ENCODE measurements at regions not wholly inside any gene's neighbourhood (a gene's known extent, or its start where the extent isn't known, plus 50 kb on each side); places are given as distances from the start of the nearest gene placed in this dataset.

DNA sequence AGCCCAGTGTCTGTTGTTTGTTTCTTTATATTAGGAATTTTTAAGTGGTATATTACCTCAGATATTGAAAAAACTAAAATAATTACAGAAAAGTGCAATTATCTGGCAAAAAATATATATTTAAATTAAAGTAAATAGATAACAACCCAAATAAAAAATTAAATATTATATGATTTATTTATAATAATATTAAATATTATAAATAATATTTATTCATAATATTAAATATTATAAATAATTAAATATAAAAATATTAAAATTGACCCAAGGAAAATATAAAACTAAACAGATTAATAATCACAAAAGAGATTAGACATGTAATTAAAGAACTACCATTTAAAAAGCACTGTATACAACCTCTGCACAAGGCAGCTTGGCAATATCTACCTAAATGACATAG is 331.9 kb upstream of the POGK start:
- no peak overlapping the region for H3K4me3 ChIP-seq (ENCODE audit: low read depth, low read length)
- TF ChIP-seq CTCF (IDR thresholded peaks at IDR 0.05; ENCODE audit: insufficient read depth, low read length), result no peak
- DNase-seq (ENCODE audit: low read depth), result no peak

DNA sequence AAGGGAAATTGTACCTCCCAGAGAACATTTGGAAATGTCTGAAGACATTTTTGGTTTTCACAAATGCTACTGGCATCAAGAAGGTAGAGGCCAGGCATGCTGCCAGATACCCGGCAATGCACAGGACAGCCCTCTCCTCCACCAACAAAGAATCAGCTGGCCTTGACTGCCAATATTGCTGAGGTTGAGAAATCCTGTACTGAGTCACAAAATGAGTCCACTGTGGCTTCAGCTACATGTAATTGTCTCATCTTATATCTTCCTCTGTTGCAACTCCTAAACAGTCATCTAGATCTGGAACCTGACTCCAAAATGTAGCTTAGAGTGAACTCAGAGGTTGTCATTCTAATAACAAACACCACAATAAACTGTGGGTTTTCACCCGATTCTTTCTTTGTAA is 327.5 kb upstream of the POGK start:
- DNase-seq (ENCODE audit: low read depth), result no peak
- TF ChIP-seq CTCF (IDR thresholded peaks at IDR 0.05; ENCODE audit: insufficient read depth, low read length), result no peak
- no peak overlapping the region for H3K4me3 ChIP-seq (ENCODE audit: low read depth, low read length)

- no peak overlapping the region for H3K4me3 ChIP-seq (ENCODE audit: low read depth, low read length)
- no peak for TF ChIP-seq CTCF (IDR thresholded peaks at IDR 0.05; ENCODE audit: insufficient read depth, low read length)
- DNase-seq (ENCODE audit: low read depth), result no peak
Measured at GRCh38 chr1:166514067-166514466, 325.2 kb upstream of the POGK start.

GRCh38 chr1:166527752-166528151 is 311.5 kb upstream of the POGK start:
- DNase-seq (ENCODE audit: low read depth), result no peak
- H3K4me3 ChIP-seq (ENCODE audit: low read depth, low read length), result no peak overlapping the region
- no peak for TF ChIP-seq CTCF (IDR thresholded peaks at IDR 0.05; ENCODE audit: insufficient read depth, low read length)

DNA sequence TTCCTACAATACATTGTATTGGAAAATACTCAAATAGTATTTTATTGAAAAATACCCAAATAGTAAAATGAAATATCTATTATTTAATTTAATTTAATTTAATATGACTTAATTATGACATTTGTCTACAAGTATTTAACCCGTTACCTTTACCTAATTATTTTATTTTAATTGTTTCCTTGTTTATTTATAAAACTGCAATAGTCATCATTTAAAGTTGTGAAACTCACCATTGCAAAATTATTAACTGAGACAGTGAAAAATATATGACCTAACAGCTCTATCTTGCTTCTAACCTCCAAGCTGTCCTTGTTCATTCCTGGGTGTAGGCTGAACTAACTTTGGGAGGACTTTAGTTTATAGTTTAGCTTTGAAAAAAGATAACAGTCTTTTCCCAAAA is 300.6 kb upstream of the POGK start:
- DNase-seq (ENCODE audit: low read depth), result no peak
- H3K4me3 ChIP-seq (ENCODE audit: low read depth, low read length), result no peak overlapping the region
- TF ChIP-seq CTCF (IDR thresholded peaks at IDR 0.05; ENCODE audit: insufficient read depth, low read length), result no peak

GRCh38 chr1:166544036-166544435 is 295.2 kb upstream of the POGK start:
- no peak overlapping the region for H3K4me3 ChIP-seq (ENCODE audit: low read depth, low read length)
- DNase-seq (ENCODE audit: low read depth), result no peak
- no peak for TF ChIP-seq CTCF (IDR thresholded peaks at IDR 0.05; ENCODE audit: insufficient read depth, low read length)

DNA sequence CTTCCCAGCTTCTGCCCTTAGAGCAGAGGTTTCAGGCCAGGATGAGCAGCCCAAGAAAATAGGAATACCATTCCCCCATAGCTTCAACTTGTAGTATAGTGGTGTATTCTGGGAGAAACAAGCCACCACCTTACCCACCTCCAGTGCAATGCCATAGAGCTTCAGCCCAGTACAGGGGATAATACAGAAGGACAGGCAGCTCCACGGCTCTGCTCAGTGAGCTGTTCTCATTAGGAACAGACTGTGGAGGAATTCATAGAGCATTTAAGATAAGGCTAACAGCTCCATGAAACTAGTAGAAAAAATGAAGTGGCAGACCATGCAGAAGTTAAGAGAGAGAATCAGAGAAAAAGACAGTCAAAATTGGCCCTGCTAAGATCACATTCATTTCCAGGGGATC is 294.7 kb upstream of the POGK start:
- no peak for DNase-seq (ENCODE audit: low read depth)

More for the DNA sequence above, 294.7 kb upstream of the POGK start:
- no peak overlapping the region for H3K4me3 ChIP-seq (ENCODE audit: low read depth, low read length)
- no peak for TF ChIP-seq CTCF (IDR thresholded peaks at IDR 0.05; ENCODE audit: insufficient read depth, low read length)

Data from fibroblast of the aortic adventitia (primary cell).